H9 (cell line): ENCODE measurements at regions not wholly inside any gene's neighbourhood (a gene's known extent, or its start where the extent isn't known, plus 50 kb on each side); places are given as distances from the start of the nearest gene placed in this dataset.

Experiments
- DNase-seq: peaks from one replicate; pipeline ENCODE4 v3.0.0-alpha.2; 2017
- H2AFZ ChIP-seq: one replicate; pipeline ENCODE4 v1.6.1; 2013; ENCODE audit warnings: mild to moderate bottlenecking, low read length, control low read depth, moderate library complexity
- H2AK5ac ChIP-seq: 2 replicates; pipeline ENCODE4 v1.6.1; 2013; ENCODE audit warnings: low read length, control low read depth, mixed read lengths; ENCODE audit not compliant: insufficient read length
- H2BK120ac ChIP-seq: one replicate; pipeline ENCODE4 v1.6.1; 2013; ENCODE audit warnings: low read depth, mild to moderate bottlenecking, low read length, control low read depth, inconsistent platforms; ENCODE audit not compliant: poor library complexity, severe bottlenecking
- H2BK12ac ChIP-seq: 2 replicates; pipeline ENCODE4 v1.6.1; 2013; ENCODE audit warnings: low read length, control low read depth, mixed read lengths, low read depth; ENCODE audit not compliant: insufficient read length
- H2BK15ac ChIP-seq: 2 replicates; pipeline ENCODE4 v1.6.1; 2013; ENCODE audit warnings: low read depth, low read length, control low read depth
- H2BK20ac ChIP-seq: one replicate; pipeline ENCODE4 v1.6.1; 2013; ENCODE audit warnings: low read depth, mild to moderate bottlenecking, low read length, control low read depth, inconsistent platforms; ENCODE audit not compliant: poor library complexity, severe bottlenecking
- H2BK5ac ChIP-seq: 2 replicates; pipeline ENCODE4 v1.6.1; 2013; ENCODE audit warnings: low read length, control low read depth, mixed read lengths; ENCODE audit not compliant: insufficient read length
- H3K14ac ChIP-seq: 2 replicates; pipeline ENCODE4 v1.6.1; 2013; ENCODE audit warnings: low read length, control low read depth; ENCODE audit not compliant: insufficient read depth
- H3K18ac ChIP-seq: 2 replicates; pipeline ENCODE4 v1.6.1; 2013; ENCODE audit warnings: low read depth, mild to moderate bottlenecking, mixed read lengths, low read length, control low read depth; ENCODE audit not compliant: insufficient read length
- H3K23ac ChIP-seq: 2 replicates; pipeline ENCODE4 v1.6.1; 2013; ENCODE audit warnings: low read length, control low read depth, mixed read lengths, low read depth; ENCODE audit not compliant: insufficient read length
- H3K23me2 ChIP-seq: 2 replicates; pipeline ENCODE4 v1.6.1; 2013; ENCODE audit warnings: low read depth, mild to moderate bottlenecking, mixed read lengths, low read length, control low read depth; ENCODE audit not compliant: insufficient read length, poor library complexity, severe bottlenecking
- H3K27ac ChIP-seq: 2 replicates; pipeline ENCODE4 v1.5.1; 2013; ENCODE audit warnings: low read length, control low read depth, mixed read lengths, low read depth; ENCODE audit not compliant: insufficient read length
- H3K27me3 ChIP-seq: 2 replicates; pipeline ENCODE4 v1.6.1; 2013; ENCODE audit warnings: low read length, control low read depth, inconsistent platforms; ENCODE audit not compliant: insufficient read depth
- H3K4ac ChIP-seq: 2 replicates; pipeline ENCODE4 v1.6.1; 2013; ENCODE audit warnings: low read depth, mild to moderate bottlenecking, control low read depth, inconsistent platforms, low read length, moderate library complexity
- H3K4me1 ChIP-seq: 2 replicates; pipeline ENCODE4 v1.6.1; 2013; ENCODE audit warnings: low read length, control low read depth, inconsistent platforms; ENCODE audit not compliant: insufficient read depth
- H3K4me2 ChIP-seq: 2 replicates; pipeline ENCODE4 v1.6.1; 2013; ENCODE audit warnings: low read length, control low read depth, mixed read lengths; ENCODE audit not compliant: insufficient read length, insufficient read depth
- H3K56ac ChIP-seq: 2 replicates; pipeline ENCODE4 v1.6.1; 2013; ENCODE audit warnings: low read depth, mild to moderate bottlenecking, mixed read lengths, low read length, control low read depth; ENCODE audit not compliant: insufficient read length
- H3K79me1 ChIP-seq: 2 replicates; pipeline ENCODE4 v1.6.1; 2013; ENCODE audit warnings: low read depth, mild to moderate bottlenecking, moderate library complexity, low read length, control low read depth, inconsistent platforms; ENCODE audit not compliant: insufficient read depth, poor library complexity, severe bottlenecking
- H3K79me2 ChIP-seq: 2 replicates; pipeline ENCODE4 v1.6.1; 2013; ENCODE audit warnings: low read length, control low read depth, inconsistent platforms; ENCODE audit not compliant: insufficient read depth
- H3K9ac ChIP-seq: 2 replicates; pipeline ENCODE4 v1.6.1; 2013; ENCODE audit warnings: low read length, control low read depth, mixed read lengths; ENCODE audit not compliant: insufficient read length; ENCODE audit errors: extremely low read depth
- H3K9me3 ChIP-seq: one replicate; pipeline ENCODE4 v1.6.1; 2013; ENCODE audit warnings: low read depth, low read length, inconsistent platforms; ENCODE audit not compliant: control insufficient read depth
- H3T11ph ChIP-seq: one replicate; pipeline ENCODE4 v1.6.1; 2013; ENCODE audit warnings: mild to moderate bottlenecking, low read length, control low read depth, inconsistent platforms
- H4K20me1 ChIP-seq: one replicate; pipeline ENCODE4 v1.6.1; 2013; ENCODE audit not compliant: control insufficient read depth, insufficient read length, insufficient read depth
- H4K5ac ChIP-seq: 2 replicates; pipeline ENCODE4 v1.6.1; 2013; ENCODE audit warnings: low read depth, mild to moderate bottlenecking, mixed read lengths, low read length, control low read depth; ENCODE audit not compliant: insufficient read length
- H4K8ac ChIP-seq: replicated peaks from 2 replicates; pipeline ENCODE4 v1.6.1; 2013; ENCODE audit warnings: low read length, control low read depth, mixed read lengths, low read depth; ENCODE audit not compliant: insufficient read length
- H4K91ac ChIP-seq: 2 replicates; pipeline ENCODE4 v1.6.1; 2013; ENCODE audit warnings: low read depth, mild to moderate bottlenecking, moderate library complexity, mixed read lengths, low read length, control low read depth; ENCODE audit not compliant: insufficient read length
- H3K27ac Mint-ChIP-seq, 3 experiments: 2 replicates in 2 of 3; 3 replicates in 1 of 3; pipeline ENCODE4 v1.8.0; 2020 to 2021; ENCODE audit warnings: mixed read lengths in 3 of 3, mild to moderate bottlenecking in 1 of 3, moderate library complexity in 1 of 3
- H3K27me3 Mint-ChIP-seq: 2 replicates; pipeline ENCODE4 v1.8.0; 2021; ENCODE audit warnings: low read depth, mild to moderate bottlenecking, moderate library complexity, mixed read lengths
- H3K36me3 Mint-ChIP-seq, 3 experiments: 2 replicates in 2 of 3; 3 replicates in 1 of 3; pipeline ENCODE4 v1.8.0; 2020 to 2021; ENCODE audit warnings: low read depth in 3 of 3, mixed read lengths in 3 of 3; ENCODE audit not compliant: insufficient read depth in 1 of 3
- H3K4me1 Mint-ChIP-seq, 2 experiments: 2 replicates each; pipeline ENCODE4 v1.8.0; 2020; ENCODE audit warnings: mixed read lengths in 2 of 2
- H3K4me3 Mint-ChIP-seq, 2 experiments: 2 replicates in 1 of 2; 3 replicates in 1 of 2; pipeline ENCODE4 v1.8.0; 2020 to 2021; ENCODE audit warnings: mild to moderate bottlenecking in 2 of 2, mixed read lengths in 2 of 2, moderate library complexity in 1 of 2
- H3K9me3 Mint-ChIP-seq, 2 experiments: 2 replicates in 1 of 2; 3 replicates in 1 of 2; pipeline ENCODE4 v1.8.0; 2020; ENCODE audit warnings: mild to moderate bottlenecking in 2 of 2, mixed read lengths in 2 of 2, moderate library complexity in 1 of 2
- WGBS: extraction: QIAGEN DNeasy Blood & Tissue Kit; methylation state at CpG from one replicate; pipeline ENCODE4 v1.1.7; 2013; ENCODE audit warnings: missing lambda C conversion rate, low lambda C conversion rate, mixed read lengths; ENCODE audit not compliant: insufficient read length; ENCODE audit errors: extremely low coverage; 5-methylcytosine and 5-hydroxymethylcytosine counted together
- TF ChIP-seq, protein P1 (sequence below): fragments of 200-600 bp; sonication (generic); conservative IDR thresholded peaks from 3 replicates; pipeline ENCODE4 v1.8.0; 2021; ENCODE audit warnings: antibody characterized with exemption, mild to moderate bottlenecking

DNA sequence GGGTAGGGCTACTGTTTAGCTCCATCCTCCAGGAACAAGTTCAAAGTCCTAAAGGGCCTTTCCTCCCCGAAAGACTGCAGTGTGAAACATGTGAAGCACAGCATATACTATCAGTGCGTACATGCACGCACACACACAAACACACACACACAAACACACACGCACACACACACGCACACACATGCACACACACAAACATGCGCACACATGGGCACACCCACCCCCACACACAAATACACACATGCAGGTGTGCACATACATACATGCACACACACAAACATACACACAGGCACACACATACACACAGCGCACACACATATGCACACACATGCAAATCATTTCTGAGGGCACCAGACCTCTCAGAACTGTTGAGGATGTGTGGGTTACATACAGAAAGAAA lies 382.0 kb upstream of the CDH4 start:
- Mint-ChIP-seq H3K4me3 (no peak overlapping the region), H3K9me3 (no peaks in the 10 kb centered on the region), H3K27ac (no peak overlapping the region), H3K27me3 (peaks cover 19% of the 10 kb centered on the region), H3K4me1 (peaks cover 5 to 10% of the 10 kb centered on the region in 2 experiments; a peak in 2 of 4 replicates), H3K36me3 (no peaks in the 10 kb centered on the region)
- Histone ChIP-seq H3K56ac (no peak overlapping the region), H3T11ph (no peak overlapping the region), H3K9ac (no peak overlapping the region), H2BK5ac (no peak overlapping the region), H3K14ac (no peak overlapping the region), H3K79me2 (no peaks in the 10 kb centered on the region), H4K5ac (no peak overlapping the region), H3K18ac (no peak overlapping the region), H3K4me2 (no peak overlapping the region), H4K91ac (no peak overlapping the region), H3K9me3 (no peaks in the 10 kb centered on the region), H3K4me1 (no peaks in the 10 kb centered on the region), H2BK20ac (no peak overlapping the region), H4K8ac (peak overlapping the region; percentile 17), H4K20me1 (no peaks in the 10 kb centered on the region), H2BK15ac (no peak overlapping the region), H3K4ac (no peak overlapping the region), H2AK5ac (no peak overlapping the region), H2AFZ (no peak overlapping the region), H2BK120ac (no peak overlapping the region), H3K27ac (no peak overlapping the region), H3K23me2 (no peaks in the 10 kb centered on the region), H2BK12ac (no peak overlapping the region), H3K27me3 (no peaks in the 10 kb centered on the region), H3K23ac (no peak overlapping the region), H3K79me1 (no peaks in the 10 kb centered on the region)
- no peak for DNase-seq
- TF ChIP-seq, protein P1, sequence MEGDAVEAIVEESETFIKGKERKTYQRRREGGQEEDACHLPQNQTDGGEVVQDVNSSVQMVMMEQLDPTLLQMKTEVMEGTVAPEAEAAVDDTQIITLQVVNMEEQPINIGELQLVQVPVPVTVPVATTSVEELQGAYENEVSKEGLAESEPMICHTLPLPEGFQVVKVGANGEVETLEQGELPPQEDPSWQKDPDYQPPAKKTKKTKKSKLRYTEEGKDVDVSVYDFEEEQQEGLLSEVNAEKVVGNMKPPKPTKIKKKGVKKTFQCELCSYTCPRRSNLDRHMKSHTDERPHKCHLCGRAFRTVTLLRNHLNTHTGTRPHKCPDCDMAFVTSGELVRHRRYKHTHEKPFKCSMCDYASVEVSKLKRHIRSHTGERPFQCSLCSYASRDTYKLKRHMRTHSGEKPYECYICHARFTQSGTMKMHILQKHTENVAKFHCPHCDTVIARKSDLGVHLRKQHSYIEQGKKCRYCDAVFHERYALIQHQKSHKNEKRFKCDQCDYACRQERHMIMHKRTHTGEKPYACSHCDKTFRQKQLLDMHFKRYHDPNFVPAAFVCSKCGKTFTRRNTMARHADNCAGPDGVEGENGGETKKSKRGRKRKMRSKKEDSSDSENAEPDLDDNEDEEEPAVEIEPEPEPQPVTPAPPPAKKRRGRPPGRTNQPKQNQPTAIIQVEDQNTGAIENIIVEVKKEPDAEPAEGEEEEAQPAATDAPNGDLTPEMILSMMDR, result no peak
- WGBS, result no CpG with 5 or more reads among the region's 7 CpGs
